WI38 (cell line): ENCODE measurements at regions not wholly inside any gene's neighbourhood (a gene's known extent, or its start where the extent isn't known, plus 50 kb on each side); places are given as distances from the start of the nearest gene placed in this dataset.
"Not testable (repeated sequence)": the region's sequence is repeated elsewhere in the genome, so short reads cannot be mapped to it uniquely, and the experiment has no call there.

Experiments used
- H3K4me3 ChIP-seq: 2 replicates; pipeline ENCODE4 v1.5.1; 2011; ENCODE audit warnings: low read depth, mild to moderate bottlenecking, control low read depth, low read length
- TF ChIP-seq, protein P1 (sequence below): IDR thresholded peaks from 2 replicates; pipeline ENCODE4 v1.5.1; 2012; ENCODE audit warnings: low read depth, mild to moderate bottlenecking, control low read depth, low read length

DNA sequence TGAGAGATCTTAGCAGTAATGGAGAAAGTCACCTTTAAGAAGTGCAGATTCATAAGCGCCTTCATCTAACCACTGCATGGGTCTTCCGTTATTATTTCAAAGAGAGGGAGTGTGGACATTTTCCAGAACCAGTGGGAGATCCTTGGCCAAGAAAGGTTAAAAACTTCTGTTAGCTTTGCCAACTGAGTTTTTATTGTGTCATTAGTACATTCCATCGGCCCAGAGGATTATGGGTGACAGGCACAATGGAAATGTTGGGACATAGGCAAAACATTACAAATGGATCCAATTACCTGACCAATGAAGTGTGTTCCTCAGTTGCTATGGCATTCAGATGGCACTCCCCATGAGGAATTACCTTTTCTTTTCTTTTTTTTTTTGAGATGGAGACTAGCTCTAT lies 115.5 kb downstream of the PPIAL4G start:
- no peak overlapping the region for H3K4me3 ChIP-seq
- TF ChIP-seq, protein P1, sequence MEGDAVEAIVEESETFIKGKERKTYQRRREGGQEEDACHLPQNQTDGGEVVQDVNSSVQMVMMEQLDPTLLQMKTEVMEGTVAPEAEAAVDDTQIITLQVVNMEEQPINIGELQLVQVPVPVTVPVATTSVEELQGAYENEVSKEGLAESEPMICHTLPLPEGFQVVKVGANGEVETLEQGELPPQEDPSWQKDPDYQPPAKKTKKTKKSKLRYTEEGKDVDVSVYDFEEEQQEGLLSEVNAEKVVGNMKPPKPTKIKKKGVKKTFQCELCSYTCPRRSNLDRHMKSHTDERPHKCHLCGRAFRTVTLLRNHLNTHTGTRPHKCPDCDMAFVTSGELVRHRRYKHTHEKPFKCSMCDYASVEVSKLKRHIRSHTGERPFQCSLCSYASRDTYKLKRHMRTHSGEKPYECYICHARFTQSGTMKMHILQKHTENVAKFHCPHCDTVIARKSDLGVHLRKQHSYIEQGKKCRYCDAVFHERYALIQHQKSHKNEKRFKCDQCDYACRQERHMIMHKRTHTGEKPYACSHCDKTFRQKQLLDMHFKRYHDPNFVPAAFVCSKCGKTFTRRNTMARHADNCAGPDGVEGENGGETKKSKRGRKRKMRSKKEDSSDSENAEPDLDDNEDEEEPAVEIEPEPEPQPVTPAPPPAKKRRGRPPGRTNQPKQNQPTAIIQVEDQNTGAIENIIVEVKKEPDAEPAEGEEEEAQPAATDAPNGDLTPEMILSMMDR: no peak

GRCh38 chr1:148366136-148366753 lies 116.9 kb downstream of the PPIAL4G start:
- not testable (repeated sequence) for H3K4me3 ChIP-seq

GRCh38 chr1:148365151-148365550 lies 118.0 kb downstream of the PPIAL4G start:
- H3K4me3 ChIP-seq: not testable (repeated sequence)

GRCh38 chr1:148363979-148364378 lies 119.1 kb downstream of the PPIAL4G start:
- H3K4me3 ChIP-seq: not testable (repeated sequence)

DNA sequence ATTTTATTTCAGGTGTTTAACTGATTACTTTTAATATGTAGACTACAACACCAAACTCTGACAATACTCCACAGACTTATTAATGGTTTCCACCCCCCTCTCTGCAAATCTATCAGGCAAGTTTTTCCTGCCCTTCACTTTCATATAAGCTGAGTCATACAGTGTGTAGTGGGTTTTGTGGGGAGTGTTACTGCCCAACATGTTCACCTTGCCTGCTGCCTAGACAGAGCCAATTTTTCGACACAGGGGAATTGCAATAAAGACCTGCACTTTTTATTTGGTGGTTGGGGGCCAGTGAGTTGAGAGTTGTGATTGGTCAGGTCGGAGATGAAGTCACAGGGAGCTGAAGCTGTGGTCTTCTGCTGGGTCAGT lies 119.7 kb downstream of the PPIAL4G start:
- TF ChIP-seq, protein P1: no peak
- H3K4me3 ChIP-seq: no peak overlapping the region

DNA sequence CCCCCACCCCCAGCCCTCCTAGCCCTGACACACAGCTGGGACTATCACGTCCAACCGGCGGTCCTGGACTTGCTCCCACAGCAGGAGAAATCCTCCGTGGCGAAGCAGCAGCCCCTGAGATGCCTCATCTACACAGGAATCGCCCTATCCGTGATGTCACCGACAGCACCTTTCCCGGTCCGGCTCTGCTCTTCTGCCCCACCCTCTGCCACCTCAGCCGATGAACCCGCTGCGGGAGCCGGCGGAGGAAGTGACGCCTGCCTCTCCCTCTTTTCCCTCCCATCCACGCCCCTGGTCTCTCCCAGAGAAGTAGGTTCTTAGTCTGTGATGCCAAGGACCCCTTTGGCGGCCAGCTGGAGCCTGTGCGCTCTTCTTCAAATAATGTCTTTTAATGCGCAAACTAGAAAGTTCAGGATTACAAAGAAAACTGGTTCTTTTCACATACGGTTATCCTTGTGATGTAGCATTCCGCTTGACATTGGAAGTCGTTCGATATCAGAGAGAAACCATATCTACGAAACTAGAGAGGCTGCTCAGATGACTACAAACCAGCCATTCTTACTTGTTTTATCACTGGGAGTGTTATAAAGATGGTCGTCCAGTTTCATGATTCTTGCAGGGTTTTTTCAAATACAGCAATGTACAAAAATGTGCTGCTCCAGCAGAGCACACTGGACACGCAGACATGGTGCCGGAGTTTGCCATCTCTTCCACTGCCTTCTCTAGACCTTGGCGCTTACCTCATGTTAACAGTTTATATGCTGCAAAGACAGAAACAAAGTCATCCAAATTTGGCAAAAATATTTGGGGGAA lies 120.3 kb downstream of the PPIAL4G start:
- no peak overlapping the region for H3K4me3 ChIP-seq
- TF ChIP-seq, protein P1: no peak

GRCh38 chr1:148362216-148362611 lies 120.9 kb downstream of the PPIAL4G start:
- no peak overlapping the region for H3K4me3 ChIP-seq
- TF ChIP-seq, protein P1: no peak

DNA sequence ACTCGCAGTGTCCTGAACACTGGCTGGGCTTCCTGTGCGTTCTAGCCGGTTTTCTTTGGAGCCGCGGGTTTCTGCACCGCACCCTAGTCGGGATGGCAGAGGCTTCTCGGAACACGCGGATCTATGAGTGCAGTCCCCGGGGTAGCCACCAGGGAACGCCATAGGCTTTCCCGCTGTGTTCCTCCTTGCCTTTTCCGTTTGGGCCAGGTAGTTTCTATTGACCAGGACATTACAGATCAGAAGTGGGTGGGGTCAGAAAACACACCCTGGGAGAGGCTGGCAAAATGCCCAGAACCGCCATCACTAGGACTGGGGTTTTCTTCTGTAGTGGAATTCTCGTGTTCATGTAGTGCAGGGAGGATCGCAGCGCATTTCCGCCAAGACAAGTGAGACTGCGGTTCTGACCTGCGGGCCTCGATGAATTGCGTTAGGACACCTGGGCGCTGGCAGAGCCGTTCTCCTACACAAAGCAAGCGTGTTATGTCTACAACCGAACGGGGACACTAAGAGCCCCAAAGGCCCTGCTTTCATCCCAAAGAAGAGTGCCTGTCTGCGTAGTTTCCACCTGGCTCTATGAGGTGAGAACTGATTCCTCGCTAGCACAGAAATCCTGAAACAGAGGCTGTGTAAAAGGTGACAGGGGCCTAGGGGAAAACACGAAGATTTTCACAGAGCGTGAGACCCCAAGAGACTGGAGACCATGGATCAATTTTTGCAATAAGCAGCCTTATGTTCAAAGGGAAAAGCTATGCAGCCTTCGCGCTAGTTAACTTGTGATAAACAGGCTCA lies 121.5 kb downstream of the PPIAL4G start:
- H3K4me3 ChIP-seq: not testable (repeated sequence)

DNA sequence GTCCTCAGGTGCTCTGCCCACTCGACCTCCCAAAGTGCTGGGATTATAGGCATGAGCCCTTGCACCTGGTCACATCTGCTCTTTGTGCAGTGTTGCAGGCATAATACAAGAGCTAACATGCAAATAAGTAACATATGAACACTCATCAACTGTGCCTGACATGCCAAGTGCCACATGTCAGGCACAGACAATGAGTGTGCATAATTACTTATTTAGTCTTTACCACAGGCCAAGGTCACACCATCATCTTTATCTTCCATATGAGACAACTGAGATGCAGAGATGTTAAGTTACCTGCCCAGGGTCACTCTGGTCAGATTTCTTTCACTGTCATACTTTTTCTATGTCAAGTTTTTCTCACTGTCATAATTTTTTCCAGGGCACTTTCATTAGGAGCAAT lies 126.1 kb downstream of the PPIAL4G start:
- no peak overlapping the region for H3K4me3 ChIP-seq
- TF ChIP-seq, protein P1: no peak
